ENCODE measurements at regions not wholly inside any gene's neighbourhood (a gene's known extent, or its start where the extent isn't known, plus 50 kb on each side); places are given as distances from the start of the nearest gene placed in this dataset.

- intact Hi-C loops (cut with DNase I; ENCODE audit: low total_unique reads): no loop called here
- no peak overlapping the region for H3K4me3 ChIP-seq
These were observed 679.0 kb upstream of the CA10 start for GRCh38 chr17:52837492-52837891.

DNA sequence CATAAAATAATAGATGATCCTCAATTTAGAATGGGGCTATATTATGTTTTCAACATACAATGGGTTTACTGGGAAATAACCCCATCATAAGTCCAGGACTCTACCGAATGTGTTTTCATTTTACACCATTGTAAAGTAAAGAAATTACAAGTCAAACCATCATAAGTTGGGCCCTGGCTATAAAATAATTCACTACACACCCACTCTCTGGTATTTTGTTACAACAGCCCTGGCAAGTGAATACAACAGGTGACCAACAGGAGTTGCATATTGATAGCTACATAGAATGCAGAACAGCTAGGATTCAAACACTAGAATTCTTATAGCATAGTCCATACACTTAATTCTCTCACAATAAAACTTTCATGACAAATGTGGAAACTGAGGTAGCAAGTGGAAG lies 673.0 kb upstream of the CA10 start:
- no peak overlapping the region for H3K27ac ChIP-seq
- intact Hi-C loops (cut with DNase I; ENCODE audit: low total_unique reads): no loop called here
- no peak for TF ChIP-seq POLR2AphosphoS5 (IDR thresholded peaks at IDR 0.05)
- no peak for TF ChIP-seq CTCF (IDR thresholded peaks at IDR 0.05)
- no peak for TF ChIP-seq POLR2A (IDR thresholded peaks at IDR 0.05)
- no peak for TF ChIP-seq EP300 (IDR thresholded peaks at IDR 0.05)
- 89 to 100% (median 94%) methylated on average over 1 of the region's 1 CpG for WGBS, 5 donors
- no peak overlapping the region for H3K4me3 ChIP-seq
- no peaks in the 10 kb centered on the region for H3K4me1 ChIP-seq
- no peaks in the 10 kb centered on the region for H3K36me3 ChIP-seq
- H3K9me3 ChIP-seq: no peaks in the 10 kb centered on the region
- H3K27me3 ChIP-seq: no peaks in the 10 kb centered on the region
- DNase-seq: no peak

More at GRCh38 chr17:52837492-52837891, 679.0 kb upstream of the CA10 start:
- Histone ChIP-seq H3K27me3 (no peaks in the 10 kb centered on the region), H3K4me1 (no peaks in the 10 kb centered on the region), H3K9me3 (no peaks in the 10 kb centered on the region), H3K36me3 (no peaks in the 10 kb centered on the region), H3K27ac (no peak overlapping the region)
- DNase-seq: no peak
- WGBS, 5 donors: 71 to 89% (median 81%) methylated on average over 3 of the region's 3 CpGs
- TF ChIP-seq POLR2AphosphoS5 (IDR thresholded peaks at IDR 0.05) (no peak), POLR2A (IDR thresholded peaks at IDR 0.05) (no peak), EP300 (IDR thresholded peaks at IDR 0.05) (no peak), CTCF (IDR thresholded peaks at IDR 0.05) (no peak)

DNA sequence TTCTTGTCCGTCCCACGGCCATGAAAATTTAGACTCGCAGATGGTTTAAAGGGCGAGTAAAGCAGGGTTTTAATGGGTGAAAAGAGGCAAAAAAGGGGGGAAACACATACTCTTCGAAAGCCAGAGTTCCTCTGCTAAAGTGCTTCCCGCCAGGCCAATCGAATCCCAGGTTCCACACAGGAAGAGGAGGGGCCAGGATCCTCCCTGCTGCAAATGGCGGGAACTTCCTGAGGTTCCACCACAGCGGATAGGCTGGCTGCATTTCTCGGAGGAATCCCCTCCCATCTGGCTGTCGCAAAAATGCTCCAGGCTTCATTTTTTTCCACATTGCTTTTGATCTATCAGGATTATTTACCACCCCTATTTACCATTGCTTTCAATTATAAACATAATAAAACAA lies 670.1 kb upstream of the CA10 start:
- H3K27ac ChIP-seq: no peak overlapping the region
- H3K27me3 ChIP-seq: no peaks in the 10 kb centered on the region
- no peaks in the 10 kb centered on the region for H3K4me1 ChIP-seq
- intact Hi-C loops (cut with DNase I; ENCODE audit: low total_unique reads): no loop called here
- no peak for DNase-seq
- H3K36me3 ChIP-seq: no peaks in the 10 kb centered on the region
- no peak overlapping the region for H3K4me3 ChIP-seq
- no peak for TF ChIP-seq EP300 (IDR thresholded peaks at IDR 0.05)
- no peak for TF ChIP-seq CTCF (IDR thresholded peaks at IDR 0.05)
- no peak for TF ChIP-seq POLR2AphosphoS5 (IDR thresholded peaks at IDR 0.05)
- TF ChIP-seq POLR2A (IDR thresholded peaks at IDR 0.05): no peak
- no peaks in the 10 kb centered on the region for H3K9me3 ChIP-seq
- WGBS, 5 donors: 77 to 90% (median 84%) methylated on average over 11 of the region's 11 CpGs

- Histone ChIP-seq H3K27me3 (no peaks in the 10 kb centered on the region), H3K27ac (no peak overlapping the region), H3K9me3 (no peaks in the 10 kb centered on the region), H3K4me1 (no peaks in the 10 kb centered on the region), H3K36me3 (no peaks in the 10 kb centered on the region), H3K4me3 (no peak overlapping the region)
- 75 to 88% (median 76%) methylated on average over 8 of the region's 8 CpGs for WGBS, 5 donors
- intact Hi-C loops (cut with DNase I; ENCODE audit: low total_unique reads): no loop called here
- TF ChIP-seq EP300 (IDR thresholded peaks at IDR 0.05) (no peak), CTCF (IDR thresholded peaks at IDR 0.05) (no peak)
- DNase-seq: no peak
These were observed 669.0 kb upstream of the CA10 start for GRCh38 chr17:52827526-52827925.

Data from stomach (tissue), 8 donors.